Heart right ventricle (tissue), 16 donors: ENCODE measurements at regions not wholly inside any gene's neighbourhood (a gene's known extent, or its start where the extent isn't known, plus 50 kb on each side); places are given as distances from the start of the nearest gene placed in this dataset.

Source experiments
- ATAC-seq, 8 donors: fragments of 200-7000 bp; cut with Tn5 transposase; one replicate each; pipeline ENCODE4 v1.9.1; 2020; ENCODE audit warnings: mild to moderate bottlenecking in 8 of 8, moderate library complexity in 8 of 8, moderate number of reproducible peaks in 1 of 8
- DNase-seq, 2 donors: peaks; one replicate each; pipeline ENCODE4 v3.0.0-alpha.2; 2020
- H3K27ac ChIP-seq, 10 donors: fragments of 200-600 bp; sonication (generic) in 2 of 10; one replicate each; pipeline versions ENCODE4 v1.5.0 to v1.8.0; 2020 to 2022; ENCODE audit warnings: mild to moderate bottlenecking in 3 of 10
- H3K27me3 ChIP-seq, 7 donors: fragments of 200-600 bp; one replicate each; pipeline ENCODE4 v1.8.0; 2021 to 2022; ENCODE audit warnings: mild to moderate bottlenecking in 2 of 7
- H3K36me3 ChIP-seq, 9 donors: fragments of 200-600 bp; sonication (generic) in 1 of 9; one replicate each; pipeline versions ENCODE4 v1.5.0 to v1.8.0; 2020 to 2022; ENCODE audit warnings: mild to moderate bottlenecking in 2 of 9
- H3K4me1 ChIP-seq, 9 donors: fragments of 200-600 bp; sonication (generic) in 1 of 9; one replicate each; pipeline versions ENCODE4 v1.5.0 to v1.8.0; 2020 to 2022; ENCODE audit warnings: mild to moderate bottlenecking in 4 of 9
- H3K4me3 ChIP-seq, 10 donors: fragments of 200-600 bp; sonication (generic) in 2 of 10; one replicate each; pipeline versions ENCODE4 v1.5.0 to v1.8.0; 2020 to 2022; ENCODE audit warnings: mild to moderate bottlenecking in 7 of 10, moderate library complexity in 2 of 10
- H3K9me3 ChIP-seq, 11 donors: fragments of 200-600 bp in 10 of 11; sonication (generic) in 2 of 11; one replicate each; pipeline versions ENCODE4 v1.5.0 to v1.8.0; 2013 to 2022; ENCODE audit warnings: mild to moderate bottlenecking in 2 of 11, control low read depth in 1 of 11, moderate library complexity in 1 of 11
- WGBS, 2 donors: extraction: QIAGEN DNeasy Blood & Tissue Kit; methylation state at CpG; one replicate each; pipeline ENCODE4 v1.1.7; 2013; ENCODE audit warnings: inconsistent platforms in 1 of 2; 5-methylcytosine and 5-hydroxymethylcytosine counted together
- intact Hi-C, 10 donors: fragments of 100-400 bp; cut with DNase I; formaldehyde crosslinking; loops; one replicate each; pipeline versions ENCODE4 v1.11.1 to v1.14.2; 2022
- TF ChIP-seq, protein P1 (sequence below), 9 donors: fragments of 200-600 bp; sonication (generic) in 2 of 9; IDR thresholded peaks; one replicate each; pipeline versions ENCODE4 v1.5.0 to v1.8.0; 2021 to 2022; ENCODE audit warnings: antibody characterized with exemption in 9 of 9, mild to moderate bottlenecking in 5 of 9, moderate library complexity in 1 of 9
- donor health status: Arrhythmogenic right ventricular cardiomyopathy.
- donor health status: ischemic (EF 13 %, LVEDD 7.1; RV severe dilation, severe dysfunction).
- donor health status: healthy with polysubstance abuse.
- donor health status: DM: no; HTN: yes; CAD: no.
- donor health status: DM: no; HTN: no; CAD: no.
- donor health status: ischemic (EF 25% LVEDD 6.9; RV normal size, moderate dysfunction).
- donor health status: ischemic (EF 25% LVEDD 5.7; RV mildly dilated, moderate dysfunction).
- donor health status: healthy.
- donor health status: DM: yes; HTN: yes; CAD: no.
- donor health status: Ischemic cardiomyopathy.
- donor health status: ischemic (EF 35%, LVEDD 5.7; RV mildly dilated, moderate dysfunction).
- donor health status: nonischemic (EF 11% LVEDD 7.7; RV severe dilation, severe dysfunction).
- donor health status: DM: yes; HTN: yes; CAD: no.
- donor health status: PGD.
- donor health status: ischemic (EF 29% LVEDD 5.4; RV normal size, mild dysfunction).
- donor health status: nonischemic (EF 23%, LVEDD 6.1; RV moderate dilation, normal function).

GRCh38 chr6:124901084-124901483 is 61.2 kb upstream of the RNF217 start:
- ATAC-seq (no peak), DNase-seq (no peak)
- Histone ChIP-seq H3K27me3 (no peaks in the 10 kb centered on the region), H3K36me3 (no peaks in the 10 kb centered on the region), H3K4me1 (no peaks in the 10 kb centered on the region), H3K27ac (no peak overlapping the region), H3K4me3 (no peak overlapping the region), H3K9me3 (no peaks in the 10 kb centered on the region)
- TF ChIP-seq, protein P1, sequence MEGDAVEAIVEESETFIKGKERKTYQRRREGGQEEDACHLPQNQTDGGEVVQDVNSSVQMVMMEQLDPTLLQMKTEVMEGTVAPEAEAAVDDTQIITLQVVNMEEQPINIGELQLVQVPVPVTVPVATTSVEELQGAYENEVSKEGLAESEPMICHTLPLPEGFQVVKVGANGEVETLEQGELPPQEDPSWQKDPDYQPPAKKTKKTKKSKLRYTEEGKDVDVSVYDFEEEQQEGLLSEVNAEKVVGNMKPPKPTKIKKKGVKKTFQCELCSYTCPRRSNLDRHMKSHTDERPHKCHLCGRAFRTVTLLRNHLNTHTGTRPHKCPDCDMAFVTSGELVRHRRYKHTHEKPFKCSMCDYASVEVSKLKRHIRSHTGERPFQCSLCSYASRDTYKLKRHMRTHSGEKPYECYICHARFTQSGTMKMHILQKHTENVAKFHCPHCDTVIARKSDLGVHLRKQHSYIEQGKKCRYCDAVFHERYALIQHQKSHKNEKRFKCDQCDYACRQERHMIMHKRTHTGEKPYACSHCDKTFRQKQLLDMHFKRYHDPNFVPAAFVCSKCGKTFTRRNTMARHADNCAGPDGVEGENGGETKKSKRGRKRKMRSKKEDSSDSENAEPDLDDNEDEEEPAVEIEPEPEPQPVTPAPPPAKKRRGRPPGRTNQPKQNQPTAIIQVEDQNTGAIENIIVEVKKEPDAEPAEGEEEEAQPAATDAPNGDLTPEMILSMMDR (IDR thresholded peaks at IDR 0.05) = no peak
- intact Hi-C loops = no loop called here

DNA sequence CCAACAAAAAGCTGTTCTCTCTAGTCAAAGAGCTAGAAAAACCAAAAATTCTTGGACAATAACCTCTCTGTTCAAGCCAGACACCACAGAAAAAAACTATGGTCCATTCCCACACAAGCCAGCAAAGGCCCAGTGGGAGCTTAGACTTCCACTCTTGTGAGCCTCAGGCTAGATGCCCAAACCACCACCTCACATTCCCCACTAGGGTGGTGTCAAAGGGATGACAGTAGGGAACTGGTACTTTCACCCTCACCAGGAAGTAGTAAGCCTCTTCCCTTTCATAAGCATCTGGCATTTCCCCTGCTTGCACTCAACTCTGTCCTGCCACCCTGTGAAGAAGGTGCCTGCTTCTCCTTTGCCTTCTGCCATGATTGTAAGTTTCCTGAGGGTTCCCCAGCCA is 58.4 kb upstream of the RNF217 start:
- intact Hi-C loops = no loop called here
- no peak overlapping the region for H3K4me3 ChIP-seq
- no peak for DNase-seq
- H3K9me3 ChIP-seq = no peaks in the 10 kb centered on the region
- TF ChIP-seq, protein P1 (IDR thresholded peaks at IDR 0.05) = no peak
- no peaks in the 10 kb centered on the region for H3K27me3 ChIP-seq
- no peak overlapping the region for H3K27ac ChIP-seq
- no peaks in the 10 kb centered on the region for H3K36me3 ChIP-seq
- no peak for ATAC-seq
- no peaks in the 10 kb centered on the region for H3K4me1 ChIP-seq

- H3K27me3 ChIP-seq = no peaks in the 10 kb centered on the region
- DNase-seq = no peak
- no peaks in the 10 kb centered on the region for H3K9me3 ChIP-seq
- H3K4me3 ChIP-seq = no peak overlapping the region
- TF ChIP-seq, protein P1 (IDR thresholded peaks at IDR 0.05) = no peak
- H3K36me3 ChIP-seq = no peaks in the 10 kb centered on the region
- WGBS, 2 donors = 96 to 100% methylated on average over 1 of the region's 1 CpG
- H3K4me1 ChIP-seq = no peaks in the 10 kb centered on the region
- no peak overlapping the region for H3K27ac ChIP-seq
- no peak for ATAC-seq
- intact Hi-C loops = no loop called here
Observed at GRCh38 chr6:124907596-124907995, 54.6 kb upstream of the RNF217 start.
